ENCODE measurements at regions not wholly inside any gene's neighbourhood (a gene's known extent, or its start where the extent isn't known, plus 50 kb on each side); places are given as distances from the start of the nearest gene placed in this dataset.

DNA sequence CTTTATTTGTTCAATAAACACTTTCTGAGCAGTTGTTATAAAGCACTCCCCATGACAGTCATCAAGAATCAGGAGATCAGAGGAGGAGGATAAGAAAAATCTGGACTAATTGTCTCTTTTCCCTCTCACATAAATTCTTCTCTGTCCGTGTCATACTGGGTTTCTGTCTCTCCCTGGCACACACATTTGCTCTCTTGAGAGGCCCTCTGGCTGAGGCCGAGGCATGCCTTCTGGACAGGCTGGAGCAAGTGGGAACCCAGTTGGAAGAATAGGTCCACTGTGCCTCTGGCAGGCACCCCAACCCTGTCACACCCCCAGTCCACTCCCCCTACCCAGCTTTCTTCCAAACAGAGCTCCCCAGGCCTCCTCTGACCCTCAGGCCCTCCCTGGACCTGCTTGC is 315.8 kb downstream of the UACA start:
- no peaks in the 10 kb centered on the region for H3K27me3 ChIP-seq
- H3K4me1 ChIP-seq: no peaks in the 10 kb centered on the region
- H3K36me3 ChIP-seq: no peaks in the 10 kb centered on the region
- intact Hi-C loops (cut with DNase I; ENCODE audit: low total_unique reads): no loop called here
- DNase-seq (ENCODE audit: low spot score in 2 of 2): peak in 1 of 2 donors; percentile 35
- H3K27ac ChIP-seq: peak overlapping the region; percentile 7 to 55
- TF ChIP-seq POLR2A (IDR thresholded peaks at IDR 0.05) (no peak), POLR2AphosphoS5 (IDR thresholded peaks at IDR 0.05) (no peak)
- TF ChIP-seq, protein P1, sequence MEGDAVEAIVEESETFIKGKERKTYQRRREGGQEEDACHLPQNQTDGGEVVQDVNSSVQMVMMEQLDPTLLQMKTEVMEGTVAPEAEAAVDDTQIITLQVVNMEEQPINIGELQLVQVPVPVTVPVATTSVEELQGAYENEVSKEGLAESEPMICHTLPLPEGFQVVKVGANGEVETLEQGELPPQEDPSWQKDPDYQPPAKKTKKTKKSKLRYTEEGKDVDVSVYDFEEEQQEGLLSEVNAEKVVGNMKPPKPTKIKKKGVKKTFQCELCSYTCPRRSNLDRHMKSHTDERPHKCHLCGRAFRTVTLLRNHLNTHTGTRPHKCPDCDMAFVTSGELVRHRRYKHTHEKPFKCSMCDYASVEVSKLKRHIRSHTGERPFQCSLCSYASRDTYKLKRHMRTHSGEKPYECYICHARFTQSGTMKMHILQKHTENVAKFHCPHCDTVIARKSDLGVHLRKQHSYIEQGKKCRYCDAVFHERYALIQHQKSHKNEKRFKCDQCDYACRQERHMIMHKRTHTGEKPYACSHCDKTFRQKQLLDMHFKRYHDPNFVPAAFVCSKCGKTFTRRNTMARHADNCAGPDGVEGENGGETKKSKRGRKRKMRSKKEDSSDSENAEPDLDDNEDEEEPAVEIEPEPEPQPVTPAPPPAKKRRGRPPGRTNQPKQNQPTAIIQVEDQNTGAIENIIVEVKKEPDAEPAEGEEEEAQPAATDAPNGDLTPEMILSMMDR (IDR thresholded peaks at IDR 0.05): no peak
- H3K4me3 ChIP-seq: peak overlapping the region in 1 of 3 donors; percentile 25
- H3K9me3 ChIP-seq: no peaks in the 10 kb centered on the region

DNA sequence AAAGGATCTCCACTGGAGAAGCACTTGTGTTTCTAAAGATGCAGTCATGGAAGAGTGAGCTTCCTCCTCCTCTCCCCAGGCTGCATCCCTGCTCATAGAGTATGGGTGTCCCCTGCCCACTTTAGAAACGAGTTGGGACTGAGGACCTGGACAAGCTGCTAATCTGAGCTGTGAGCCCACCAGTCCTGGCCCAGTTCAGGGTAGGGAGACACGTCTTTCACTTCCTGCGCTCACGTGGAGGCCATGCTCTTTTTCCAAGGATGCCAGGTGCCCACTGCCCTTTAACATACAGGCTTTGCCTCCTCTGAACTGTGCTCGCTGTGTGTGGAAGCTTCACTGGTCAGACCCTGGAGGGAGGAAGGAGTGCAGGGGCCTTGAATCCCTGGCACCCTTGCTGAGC is 316.3 kb downstream of the UACA start:
- H3K27ac ChIP-seq: peak overlapping the region in 1 of 2 donors; percentile 7
- intact Hi-C loops (cut with DNase I; ENCODE audit: low total_unique reads): no loop called here
- H3K27me3 ChIP-seq: no peaks in the 10 kb centered on the region
- no peaks in the 10 kb centered on the region for H3K9me3 ChIP-seq
- no peak for DNase-seq (ENCODE audit: low spot score in 2 of 2)
- H3K4me3 ChIP-seq: no peak overlapping the region
- no peaks in the 10 kb centered on the region for H3K4me1 ChIP-seq
- TF ChIP-seq, protein P1 (IDR thresholded peaks at IDR 0.05): no peak
- TF ChIP-seq POLR2AphosphoS5 (IDR thresholded peaks at IDR 0.05): no peak
- TF ChIP-seq POLR2A (IDR thresholded peaks at IDR 0.05): no peak
- H3K36me3 ChIP-seq: no peaks in the 10 kb centered on the region

DNA sequence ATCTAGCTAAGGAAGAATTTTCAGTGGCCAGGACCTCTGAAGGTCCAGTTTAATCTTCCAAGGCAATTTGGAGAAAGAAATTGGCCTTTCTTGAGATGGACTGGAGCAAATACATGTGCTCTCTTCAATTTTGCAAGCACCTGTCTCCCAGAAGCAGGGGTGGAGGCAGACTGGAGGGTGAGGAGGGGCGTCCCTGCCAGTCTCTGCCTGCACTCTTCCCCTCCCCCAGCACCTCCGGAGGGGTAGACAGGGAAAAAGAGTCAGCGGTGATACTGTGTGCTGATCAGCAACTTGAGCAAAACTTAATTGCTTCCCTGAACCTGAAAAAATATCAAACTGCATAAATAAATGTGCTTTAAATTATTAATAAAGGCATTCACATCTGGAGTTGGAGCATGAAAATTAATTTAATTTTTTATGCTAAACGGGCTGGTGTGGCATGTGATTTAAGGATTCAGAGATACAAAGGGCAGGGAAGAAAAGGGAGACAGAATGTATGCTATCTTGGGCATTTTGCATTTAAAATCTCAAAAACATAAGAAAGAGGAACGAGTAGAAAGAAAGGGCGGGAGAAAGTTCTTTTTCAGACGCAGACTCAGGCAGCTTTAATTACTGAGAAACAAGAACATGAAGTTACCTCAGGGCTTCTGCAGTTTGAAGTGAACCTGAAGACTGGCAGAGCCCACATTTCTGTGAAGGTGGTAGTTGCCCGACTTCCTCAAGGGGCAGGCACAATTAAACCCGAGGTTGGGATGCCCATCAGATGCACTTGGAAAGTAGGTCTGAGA is 319.7 kb downstream of the UACA start:
- H3K4me1 ChIP-seq: no peaks in the 10 kb centered on the region
- TF ChIP-seq POLR2AphosphoS5 (IDR thresholded peaks at IDR 0.05): no peak
- no peak for TF ChIP-seq POLR2A (IDR thresholded peaks at IDR 0.05)
- TF ChIP-seq, protein P1 (IDR thresholded peaks at IDR 0.05): no peak
- no peaks in the 10 kb centered on the region for H3K27me3 ChIP-seq
- no peak overlapping the region for H3K27ac ChIP-seq
- no peaks in the 10 kb centered on the region for H3K9me3 ChIP-seq
- intact Hi-C loops (cut with DNase I; ENCODE audit: low total_unique reads): no loop called here
- DNase-seq (ENCODE audit: low spot score in 2 of 2): no peak
- no peak overlapping the region for H3K4me3 ChIP-seq
- no peaks in the 10 kb centered on the region for H3K36me3 ChIP-seq

DNA sequence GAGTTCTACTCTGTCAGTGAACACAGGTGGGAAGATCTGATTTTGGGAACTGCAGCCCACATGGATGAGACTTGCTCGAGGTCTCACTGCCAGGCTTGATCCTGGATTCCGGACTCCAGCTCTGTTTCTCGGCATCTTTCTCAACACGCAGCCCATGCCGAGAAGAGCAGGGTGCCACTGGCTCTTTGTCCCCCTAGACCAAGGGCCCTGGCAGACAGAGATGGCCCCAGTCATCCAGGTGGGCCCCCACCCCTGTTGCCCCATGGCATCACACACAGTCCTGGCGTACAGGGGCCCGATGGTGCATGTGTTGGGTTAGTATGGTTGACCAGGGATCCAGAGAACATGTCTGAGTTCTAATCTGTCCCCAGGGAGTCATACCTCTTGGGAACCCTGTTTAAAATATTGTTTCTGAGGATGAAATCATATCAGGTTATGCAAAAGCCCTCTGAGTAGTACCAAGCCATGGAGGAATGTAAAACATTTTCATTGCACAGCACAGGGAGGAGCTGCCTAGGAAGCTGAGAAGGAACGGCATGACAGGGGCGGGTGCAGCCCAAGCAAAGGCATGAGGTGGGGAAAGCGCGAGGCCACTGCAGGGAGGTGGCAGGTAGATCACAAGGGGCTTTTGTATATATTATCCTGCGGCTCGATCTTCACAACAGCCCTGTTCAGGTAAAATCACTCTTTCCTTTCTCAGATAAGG is 320.6 kb downstream of the UACA start:
- no peak for TF ChIP-seq POLR2AphosphoS5 (IDR thresholded peaks at IDR 0.05)
- no peak for TF ChIP-seq POLR2A (IDR thresholded peaks at IDR 0.05)
- TF ChIP-seq, protein P1 (IDR thresholded peaks at IDR 0.05): no peak
- intact Hi-C loops (cut with DNase I; ENCODE audit: low total_unique reads): no loop called here

DNA sequence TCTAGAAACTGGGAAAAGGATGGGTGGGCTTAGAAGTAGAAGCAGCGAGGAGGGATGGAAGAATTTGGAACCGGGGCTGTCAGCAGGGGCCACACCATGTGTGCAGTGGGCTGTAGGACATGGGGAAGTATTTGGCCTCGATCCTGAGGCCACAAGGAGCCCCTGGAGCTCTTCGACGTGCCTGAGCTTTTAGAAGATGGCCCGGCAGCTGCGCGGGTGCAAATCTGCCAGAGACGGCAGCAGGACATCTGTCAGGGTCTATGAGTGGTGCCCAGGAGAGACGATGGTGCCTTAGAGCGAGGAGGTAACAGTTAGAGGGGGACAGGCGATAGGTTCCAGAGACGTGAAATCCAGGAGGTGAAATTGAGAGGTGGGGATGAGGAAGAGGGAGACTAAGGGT is 321.1 kb downstream of the UACA start:
- H3K27me3 ChIP-seq: no peaks in the 10 kb centered on the region
- H3K4me1 ChIP-seq: no peaks in the 10 kb centered on the region
- DNase-seq (ENCODE audit: low spot score in 2 of 2): no peak
- no peaks in the 10 kb centered on the region for H3K36me3 ChIP-seq
- H3K9me3 ChIP-seq: no peaks in the 10 kb centered on the region
- TF ChIP-seq, protein P1 (IDR thresholded peaks at IDR 0.05): no peak
- TF ChIP-seq POLR2AphosphoS5 (IDR thresholded peaks at IDR 0.05): no peak
- no peak for TF ChIP-seq POLR2A (IDR thresholded peaks at IDR 0.05)
- no peak overlapping the region for H3K27ac ChIP-seq
- no peak overlapping the region for H3K4me3 ChIP-seq
- intact Hi-C loops (cut with DNase I; ENCODE audit: low total_unique reads): no loop called here

More for the DNA sequence above, 320.6 kb downstream of the UACA start:
- no peak overlapping the region for H3K4me3 ChIP-seq
- no peaks in the 10 kb centered on the region for H3K27me3 ChIP-seq
- no peaks in the 10 kb centered on the region for H3K9me3 ChIP-seq
- peak in 1 of 2 donors; percentile 20 for DNase-seq (ENCODE audit: low spot score in 2 of 2)
- H3K4me1 ChIP-seq: no peaks in the 10 kb centered on the region
- H3K27ac ChIP-seq: no peak overlapping the region
- H3K36me3 ChIP-seq: no peaks in the 10 kb centered on the region
